ENCODE measurements at regions not wholly inside any gene's neighbourhood (a gene's known extent, or its start where the extent isn't known, plus 50 kb on each side); places are given as distances from the start of the nearest gene placed in this dataset.

DNA sequence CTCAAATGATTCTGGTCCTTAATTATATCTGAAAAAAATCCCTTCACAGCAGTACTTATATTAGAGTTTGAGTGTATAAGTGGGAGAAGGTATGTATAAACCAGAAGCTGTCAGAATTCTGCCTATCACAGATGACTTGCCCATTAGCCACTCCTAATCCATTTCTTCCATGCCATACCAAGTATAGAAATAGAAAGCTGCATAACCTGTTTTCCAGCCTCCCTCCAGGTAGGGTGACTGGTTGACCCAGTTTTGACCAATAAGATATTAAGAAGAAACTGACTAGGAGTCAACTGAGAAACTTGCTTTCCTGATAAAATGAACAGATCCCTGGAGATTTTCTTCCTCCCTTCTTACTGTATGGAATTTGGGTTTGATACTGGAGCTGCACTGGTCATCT, 112.2 kb upstream of the GRIK2 start:
- no peaks in the 10 kb centered on the region for H3K36me3 ChIP-seq (replicated peaks in 1 of 2; ENCODE audit: control insufficient read depth in 1 of 2, insufficient read depth in 2 of 2, low read length in 2 of 2)
- ChIA-PET CTCF (ENCODE audit: low intra/inter-chr PET ratio, low total read pairs) (no interaction called here), POLR2A (no interaction called here)
- H3K4me3 ChIP-seq (replicated peaks in 1 of 3; ENCODE audit: insufficient read depth in 1 of 3, low read depth in 2 of 3, low read length in 3 of 3) = no peak overlapping the region
- FAIRE-seq (no peak), ATAC-seq (no peak), DNase-seq (ENCODE audit: low spot score) (no peak)
- intact Hi-C loops (cut with micrococcal nuclease; ENCODE audit: unreplicated experiment) = no loop called here
- no peak overlapping the region for H3K9ac ChIP-seq (ENCODE audit: insufficient read depth, low read depth, low read length)
- H3K27ac ChIP-seq (ENCODE audit: extremely low read length, insufficient read depth, low read length) = no peak overlapping the region
- H2AFZ ChIP-seq (ENCODE audit: low read length) = no peak overlapping the region
- H3K9me3 ChIP-seq (ENCODE audit: low read length) = no peaks in the 10 kb centered on the region
- no peaks in the 10 kb centered on the region for H3K27me3 ChIP-seq (ENCODE audit: control insufficient read depth in 1 of 2, insufficient read depth in 2 of 2, low read length in 2 of 2)
- no peaks in the 10 kb centered on the region for H3K79me2 ChIP-seq (ENCODE audit: insufficient read depth, low read length)
- H3K4me2 ChIP-seq (ENCODE audit: low read depth, low read length) = no peak overlapping the region
- in situ Hi-C loops (cut with HindIII; ENCODE audit: extremely low pct_ligation_motif_present, low pct_unique_long_range_greater_than_20kb) = no loop called here
- H3K4me1 ChIP-seq (ENCODE audit: insufficient read depth, low read length) = no peaks in the 10 kb centered on the region
- H4K20me1 ChIP-seq (ENCODE audit: insufficient read depth, low read length) = no peaks in the 10 kb centered on the region
- TF ChIP-seq ZNF33B (CRISPR knock-in tag; IDR thresholded peaks at IDR 0.05) (no peak), CHCHD3 (CRISPR knock-in tag; IDR thresholded peaks at IDR 0.05) (no peak)
- no TSS peak for BruUV-seq (replicated peaks)

DNA sequence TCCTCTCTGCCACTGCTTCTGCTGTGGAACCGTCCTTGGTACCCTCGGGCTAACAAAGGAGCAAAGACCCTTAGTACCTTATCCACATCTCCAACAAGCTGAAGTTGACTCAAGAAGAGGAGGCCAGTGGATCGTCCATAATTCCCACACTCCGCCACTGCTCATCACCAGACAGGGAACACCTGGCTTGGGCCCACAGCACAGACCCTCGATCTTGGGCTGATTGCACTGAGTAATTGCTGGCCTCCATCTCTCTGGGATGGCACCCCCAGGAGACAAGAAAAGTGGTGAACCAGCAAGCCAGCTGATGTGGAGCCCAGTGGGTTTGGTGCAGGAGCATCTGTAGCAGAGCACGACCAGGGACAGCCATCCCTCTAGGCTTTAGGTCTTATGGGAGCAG, 109.4 kb upstream of the GRIK2 start:
- Histone ChIP-seq H3K4me2 (ENCODE audit: low read depth, low read length) (no peak overlapping the region), H3K79me2 (ENCODE audit: insufficient read depth, low read length) (no peaks in the 10 kb centered on the region), H3K4me1 (ENCODE audit: insufficient read depth, low read length) (no peaks in the 10 kb centered on the region), H2AFZ (ENCODE audit: low read length) (no peak overlapping the region), H4K20me1 (ENCODE audit: insufficient read depth, low read length) (no peaks in the 10 kb centered on the region), H3K36me3 (replicated peaks in 1 of 2; ENCODE audit: control insufficient read depth in 1 of 2, insufficient read depth in 2 of 2, low read length in 2 of 2) (no peaks in the 10 kb centered on the region), H3K4me3 (replicated peaks in 1 of 3; ENCODE audit: insufficient read depth in 1 of 3, low read depth in 2 of 3, low read length in 3 of 3) (no peak overlapping the region), H3K9ac (ENCODE audit: insufficient read depth, low read depth, low read length) (no peak overlapping the region), H3K27ac (ENCODE audit: extremely low read length, insufficient read depth, low read length) (no peak overlapping the region), H3K27me3 (ENCODE audit: control insufficient read depth in 1 of 2, insufficient read depth in 2 of 2, low read length in 2 of 2) (no peaks in the 10 kb centered on the region), H3K9me3 (ENCODE audit: low read length) (no peaks in the 10 kb centered on the region)
- POLR2A ChIA-PET = no interaction called here
- DNase-seq (ENCODE audit: low spot score) (no peak), FAIRE-seq (no peak), ATAC-seq (no peak)
- in situ Hi-C loops (cut with HindIII; ENCODE audit: extremely low pct_ligation_motif_present, low pct_unique_long_range_greater_than_20kb) = no loop called here
- CTCF ChIA-PET (ENCODE audit: low intra/inter-chr PET ratio, low total read pairs) = no interaction called here
- intact Hi-C loops (cut with micrococcal nuclease; ENCODE audit: unreplicated experiment) = no loop called here
- WGBS (ENCODE audit: low lambda C conversion rate) = 31% methylated on average over 3 of the region's 6 CpGs
- TF ChIP-seq ZNF615 (CRISPR knock-in tag; IDR thresholded peaks at IDR 0.05; ENCODE audit: borderline replicate concordance) (no peak), EEA1 (CRISPR knock-in tag; IDR thresholded peaks at IDR 0.05; ENCODE audit: borderline replicate concordance) (no peak), RBAK (CRISPR knock-in tag; IDR thresholded peaks at IDR 0.05) (no peak), NPAS2 (CRISPR knock-in tag; IDR thresholded peaks at IDR 0.05; ENCODE audit: borderline replicate concordance) (no peak), ZFP36L2 (CRISPR knock-in tag; IDR thresholded peaks at IDR 0.05) (no peak), HDAC6 (IDR thresholded peaks at IDR 0.05; ENCODE audit: low read depth, low read length) (no peak)
- TF ChIP-seq, protein P1, sequence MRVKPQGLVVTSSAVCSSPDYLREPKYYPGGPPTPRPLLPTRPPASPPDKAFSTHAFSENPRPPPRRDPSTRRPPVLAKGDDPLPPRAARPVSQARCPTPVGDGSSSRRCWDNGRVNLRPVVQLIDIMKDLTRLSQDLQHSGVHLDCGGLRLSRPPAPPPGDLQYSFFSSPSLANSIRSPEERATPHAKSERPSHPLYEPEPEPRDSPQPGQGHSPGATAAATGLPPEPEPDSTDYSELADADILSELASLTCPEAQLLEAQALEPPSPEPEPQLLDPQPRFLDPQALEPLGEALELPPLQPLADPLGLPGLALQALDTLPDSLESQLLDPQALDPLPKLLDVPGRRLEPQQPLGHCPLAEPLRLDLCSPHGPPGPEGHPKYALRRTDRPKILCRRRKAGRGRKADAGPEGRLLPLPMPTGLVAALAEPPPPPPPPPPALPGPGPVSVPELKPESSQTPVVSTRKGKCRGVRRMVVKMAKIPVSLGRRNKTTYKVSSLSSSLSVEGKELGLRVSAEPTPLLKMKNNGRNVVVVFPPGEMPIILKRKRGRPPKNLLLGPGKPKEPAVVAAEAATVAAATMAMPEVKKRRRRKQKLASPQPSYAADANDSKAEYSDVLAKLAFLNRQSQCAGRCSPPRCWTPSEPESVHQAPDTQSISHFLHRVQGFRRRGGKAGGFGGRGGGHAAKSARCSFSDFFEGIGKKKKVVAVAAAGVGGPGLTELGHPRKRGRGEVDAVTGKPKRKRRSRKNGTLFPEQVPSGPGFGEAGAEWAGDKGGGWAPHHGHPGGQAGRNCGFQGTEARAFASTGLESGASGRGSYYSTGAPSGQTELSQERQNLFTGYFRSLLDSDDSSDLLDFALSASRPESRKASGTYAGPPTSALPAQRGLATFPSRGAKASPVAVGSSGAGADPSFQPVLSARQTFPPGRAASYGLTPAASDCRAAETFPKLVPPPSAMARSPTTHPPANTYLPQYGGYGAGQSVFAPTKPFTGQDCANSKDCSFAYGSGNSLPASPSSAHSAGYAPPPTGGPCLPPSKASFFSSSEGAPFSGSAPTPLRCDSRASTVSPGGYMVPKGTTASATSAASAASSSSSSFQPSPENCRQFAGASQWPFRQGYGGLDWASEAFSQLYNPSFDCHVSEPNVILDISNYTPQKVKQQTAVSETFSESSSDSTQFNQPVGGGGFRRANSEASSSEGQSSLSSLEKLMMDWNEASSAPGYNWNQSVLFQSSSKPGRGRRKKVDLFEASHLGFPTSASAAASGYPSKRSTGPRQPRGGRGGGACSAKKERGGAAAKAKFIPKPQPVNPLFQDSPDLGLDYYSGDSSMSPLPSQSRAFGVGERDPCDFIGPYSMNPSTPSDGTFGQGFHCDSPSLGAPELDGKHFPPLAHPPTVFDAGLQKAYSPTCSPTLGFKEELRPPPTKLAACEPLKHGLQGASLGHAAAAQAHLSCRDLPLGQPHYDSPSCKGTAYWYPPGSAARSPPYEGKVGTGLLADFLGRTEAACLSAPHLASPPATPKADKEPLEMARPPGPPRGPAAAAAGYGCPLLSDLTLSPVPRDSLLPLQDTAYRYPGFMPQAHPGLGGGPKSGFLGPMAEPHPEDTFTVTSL (CRISPR knock-in tag; IDR thresholded peaks at IDR 0.05; ENCODE audit: borderline replicate concordance) = no peak
- no TSS peak for BruUV-seq (replicated peaks)
